ENCODE measurements at regions not wholly inside any gene's neighbourhood (a gene's known extent, or its start where the extent isn't known, plus 50 kb on each side); places are given as distances from the start of the nearest gene placed in this dataset.

- no peak for DNase-seq (ENCODE audit: low spot score)
Measured at GRCh38 chr4:43987331-43987944, 461.2 kb downstream of the KCTD8 start.

- DNase-seq (ENCODE audit: low spot score): no peak
Measured at GRCh38 chr4:43990551-43990950, 458.1 kb downstream of the KCTD8 start.

GRCh38 chr4:43990963-43991362 lies 457.6 kb downstream of the KCTD8 start:
- DNase-seq (ENCODE audit: low spot score): no peak

- no peak for DNase-seq (ENCODE audit: low spot score)
Measured at GRCh38 chr4:43992552-43992951, 456.1 kb downstream of the KCTD8 start.

GRCh38 chr4:43993196-43993902 lies 455.3 kb downstream of the KCTD8 start:
- DNase-seq (ENCODE audit: low spot score): no peak

- DNase-seq (ENCODE audit: low spot score): no peak
Measured at GRCh38 chr4:43999669-44000068, 448.9 kb downstream of the KCTD8 start.

- no peak for DNase-seq (ENCODE audit: low spot score)
Measured at GRCh38 chr4:44002368-44002767, 446.2 kb downstream of the KCTD8 start.

- no peak for DNase-seq (ENCODE audit: low spot score)
Measured at GRCh38 chr4:44016570-44017421, 431.8 kb downstream of the KCTD8 start.

- DNase-seq (ENCODE audit: low spot score): no peak
Measured at GRCh38 chr4:44017422-44017739, 431.2 kb downstream of the KCTD8 start.

- no peak for DNase-seq (ENCODE audit: low spot score)
Measured at GRCh38 chr4:44019721-44020120, 428.9 kb downstream of the KCTD8 start.

GRCh38 chr4:44025376-44026020 lies 423.1 kb downstream of the KCTD8 start:
- no peak for DNase-seq (ENCODE audit: low spot score)

- no peak for DNase-seq (ENCODE audit: low spot score)
Measured at GRCh38 chr4:44038811-44039210, 409.8 kb downstream of the KCTD8 start.

- no peak for DNase-seq (ENCODE audit: low spot score)
Measured at GRCh38 chr4:44046491-44046890, 402.1 kb downstream of the KCTD8 start.

- no peak for DNase-seq (ENCODE audit: low spot score)
Measured at GRCh38 chr4:44056721-44057151, 391.9 kb downstream of the KCTD8 start.

GRCh38 chr4:44070843-44071242 lies 377.8 kb downstream of the KCTD8 start:
- no peak for DNase-seq (ENCODE audit: low spot score)

- no peak for DNase-seq (ENCODE audit: low spot score)
Measured at GRCh38 chr4:44071959-44072955, 376.4 kb downstream of the KCTD8 start.

GRCh38 chr4:44086753-44087152 lies 361.9 kb downstream of the KCTD8 start:
- DNase-seq (ENCODE audit: low spot score): no peak

- no peak for DNase-seq (ENCODE audit: low spot score)
Measured at GRCh38 chr4:44093390-44093789, 355.2 kb downstream of the KCTD8 start.

GRCh38 chr4:44098973-44099372 lies 349.6 kb downstream of the KCTD8 start:
- no peak for DNase-seq (ENCODE audit: low spot score)

GRCh38 chr4:44100456-44100855 lies 348.2 kb downstream of the KCTD8 start:
- no peak for DNase-seq (ENCODE audit: low spot score)

GRCh38 chr4:44118971-44119680 lies 329.5 kb downstream of the KCTD8 start:
- no peak for DNase-seq (ENCODE audit: low spot score)
